ENCODE measurements at regions not wholly inside any gene's neighbourhood (a gene's known extent, or its start where the extent isn't known, plus 50 kb on each side); places are given as distances from the start of the nearest gene placed in this dataset.
"Not testable (repeated sequence)": the region's sequence is repeated elsewhere in the genome, so short reads cannot be mapped to it uniquely, and the experiment has no call there.

DNA sequence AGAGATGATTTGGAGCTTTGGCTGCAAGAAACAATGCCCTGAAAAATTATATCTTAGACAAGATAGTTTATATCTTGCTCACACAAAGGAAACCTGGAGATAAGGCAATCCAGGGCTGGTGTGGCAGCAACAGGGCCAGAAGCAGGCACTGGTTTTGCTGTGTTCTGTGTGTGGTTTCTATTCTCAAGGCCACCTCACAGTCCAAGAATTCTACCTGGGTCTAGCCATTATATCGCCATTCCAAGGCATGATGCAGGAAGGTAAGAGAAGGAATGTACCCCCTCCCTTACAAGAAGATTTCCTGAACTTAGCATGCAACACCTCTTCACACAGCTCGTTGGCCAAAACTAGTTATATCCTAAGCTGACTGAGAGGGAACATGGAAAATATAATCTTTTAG lies 74.5 kb upstream of the MEGF10 start:
- no peak for DNase-seq (ENCODE audit: low spot score)

DNA sequence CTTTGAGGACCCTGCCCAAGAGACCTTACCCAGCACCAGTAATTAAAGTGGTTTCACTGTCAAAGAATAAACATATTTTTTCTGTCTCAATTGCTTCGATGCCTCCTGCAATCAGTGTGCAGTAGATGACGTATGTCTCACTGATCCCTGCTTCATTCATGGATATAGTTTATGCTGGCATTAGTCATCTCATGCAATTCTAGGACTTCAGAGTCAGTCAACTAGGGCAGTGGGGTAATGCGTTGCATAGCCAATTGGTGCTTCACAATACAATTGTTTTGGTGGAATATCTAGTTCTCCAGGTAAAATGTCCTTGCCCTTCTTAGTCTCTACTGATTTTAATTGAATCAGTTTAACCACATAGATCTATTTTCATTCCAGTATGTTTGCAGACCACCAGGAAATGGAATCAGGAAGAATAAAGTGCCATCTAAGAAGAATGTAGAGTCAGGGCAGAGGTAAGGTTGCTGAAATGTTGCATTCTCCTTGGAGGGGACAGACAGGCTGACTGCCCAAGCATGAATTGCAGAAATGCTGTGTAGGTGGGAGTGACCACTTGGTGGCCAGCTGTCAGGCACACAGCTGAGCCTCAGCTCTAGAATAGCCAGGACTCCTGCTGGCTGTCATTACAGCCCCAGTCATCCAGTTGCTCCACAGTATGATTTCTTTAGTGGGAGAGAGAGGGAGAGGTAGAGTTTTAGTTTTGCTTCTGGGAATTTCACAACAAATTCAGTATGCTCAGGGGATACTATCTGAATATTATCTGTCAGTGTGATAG lies 73.5 kb upstream of the MEGF10 start:
- no peak for DNase-seq (ENCODE audit: low spot score)

DNA sequence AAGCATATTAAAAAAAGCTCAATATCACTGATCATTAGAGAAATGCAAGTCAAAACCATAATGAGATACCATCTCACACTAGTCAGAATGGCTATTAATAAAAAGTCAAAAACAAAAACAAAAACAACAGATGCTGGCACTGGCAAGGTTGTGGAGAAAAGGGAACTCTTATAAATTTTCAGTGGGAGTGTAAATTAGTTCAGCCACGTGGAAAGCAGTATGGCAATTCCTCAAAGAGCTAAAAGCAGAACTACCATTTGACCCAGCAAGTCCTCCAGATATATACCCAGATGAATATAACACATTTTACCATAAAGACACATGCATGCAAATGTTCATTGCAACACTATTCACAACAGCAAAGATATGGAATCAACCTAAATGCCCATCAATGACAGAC lies 68.7 kb upstream of the MEGF10 start:
- not testable (repeated sequence) for DNase-seq (ENCODE audit: low spot score)

DNA sequence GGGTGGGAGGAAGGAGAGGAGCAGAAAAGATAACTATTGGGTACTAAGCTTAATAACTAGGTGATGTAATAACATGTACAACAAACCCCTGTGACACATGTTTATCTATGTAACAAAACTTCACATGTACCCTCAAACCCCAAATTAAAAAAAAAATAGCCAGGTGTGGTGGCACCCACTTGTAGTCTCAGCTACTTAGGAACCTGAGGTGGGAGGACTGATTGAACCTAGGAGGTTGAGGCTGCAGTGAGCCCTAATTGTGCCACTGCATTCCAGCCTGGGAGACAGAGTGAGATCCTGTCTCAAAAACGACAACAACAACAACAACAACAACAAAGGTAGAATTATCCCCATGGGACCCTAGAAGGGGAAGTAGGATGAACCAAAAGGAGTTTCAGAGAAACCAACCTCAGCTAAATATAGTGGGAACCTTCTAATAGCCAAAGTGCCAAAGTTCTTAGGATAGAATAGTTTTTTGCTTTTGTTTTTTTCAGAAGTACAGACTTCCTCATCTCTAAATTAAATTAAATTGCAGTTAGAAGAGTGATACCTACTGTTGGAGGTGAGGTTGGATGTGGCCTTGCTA lies 67.9 kb upstream of the MEGF10 start:
- DNase-seq (ENCODE audit: low spot score), result not testable (repeated sequence)

DNA sequence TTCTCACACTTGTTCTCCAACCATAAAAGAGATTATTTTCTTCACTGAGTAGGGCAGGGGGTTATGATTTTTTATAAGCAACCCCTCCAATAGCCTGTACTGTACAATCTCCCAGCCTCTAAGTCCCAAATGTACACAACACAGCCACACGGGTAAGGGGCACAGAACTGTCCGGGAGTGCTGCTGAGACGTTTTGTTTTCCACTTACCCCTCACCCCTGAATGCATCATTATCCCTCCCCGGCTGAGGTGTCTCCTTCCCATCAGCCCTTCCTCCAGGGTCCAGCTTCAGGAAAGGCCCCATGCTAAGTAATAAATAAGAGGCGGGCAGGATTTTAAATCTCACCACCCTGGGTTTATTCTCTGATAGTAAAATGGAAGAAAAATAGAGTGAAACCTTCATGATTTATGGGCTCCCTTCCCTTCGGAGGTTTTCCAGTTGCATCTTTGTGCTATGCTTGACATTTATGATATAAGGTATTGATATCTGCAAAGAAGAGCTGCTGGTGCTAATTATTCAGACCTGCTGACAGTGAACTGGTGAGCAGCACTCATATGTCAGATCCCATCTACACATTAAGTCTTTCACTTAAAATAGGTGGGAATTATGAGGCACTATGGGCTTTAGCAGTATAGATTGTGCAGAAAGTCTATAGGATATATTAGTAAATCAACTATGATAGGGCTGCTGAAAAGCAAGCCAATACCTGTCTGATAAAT lies 67.2 kb upstream of the MEGF10 start:
- DNase-seq (ENCODE audit: low spot score), result no peak

DNA sequence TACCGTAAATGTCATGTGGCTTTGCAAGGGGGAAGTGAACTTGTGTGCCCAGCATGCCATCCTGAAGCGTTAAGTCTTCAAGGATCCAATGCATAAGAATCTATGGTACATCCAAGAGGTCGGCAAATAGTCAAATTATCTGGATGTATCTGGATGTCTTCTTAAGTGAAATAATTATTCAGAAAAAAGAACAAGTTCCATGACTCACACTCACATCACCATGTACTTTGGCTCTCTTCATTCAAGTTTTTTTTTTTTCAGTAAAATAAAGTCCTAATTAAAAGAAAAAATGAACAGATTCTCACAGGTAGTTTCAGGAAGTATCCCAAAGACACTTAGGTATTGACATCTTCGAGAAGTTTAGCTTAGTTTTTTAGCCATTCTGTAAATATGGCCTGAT lies 62.7 kb upstream of the MEGF10 start:
- DNase-seq (ENCODE audit: low spot score), result peak; percentile 8

DNA sequence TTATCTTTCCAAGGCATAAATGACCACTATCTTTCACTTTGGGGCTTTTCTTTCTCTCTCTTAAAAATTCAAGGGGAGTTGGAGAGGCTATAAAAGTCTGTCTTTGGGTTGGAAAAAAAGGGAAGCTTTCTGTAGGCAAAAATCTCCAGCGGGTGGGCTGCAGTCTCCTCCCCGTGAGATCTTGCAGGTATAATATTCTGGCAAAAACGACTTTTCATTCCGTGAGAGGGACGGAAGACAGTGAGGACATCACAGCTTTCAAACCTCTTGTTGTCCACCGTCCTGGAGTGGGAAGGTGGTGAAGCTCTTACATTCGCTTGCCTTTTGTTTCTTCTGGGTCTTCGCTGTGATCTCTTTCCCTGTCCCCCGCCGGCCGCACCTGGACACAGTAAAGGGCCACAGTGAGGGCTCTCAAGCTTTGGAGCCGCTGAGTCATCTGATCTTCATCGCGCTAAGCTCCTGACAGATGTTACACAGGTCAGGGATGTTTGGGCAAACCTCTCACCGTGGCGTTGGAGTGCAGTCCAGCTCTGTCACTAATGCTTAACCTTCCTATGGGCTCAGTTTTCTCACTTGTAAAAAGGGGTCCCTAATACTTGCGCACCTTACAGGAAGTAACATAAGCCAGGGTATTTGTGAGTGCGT lies 61.9 kb upstream of the MEGF10 start:
- no peak for DNase-seq (ENCODE audit: low spot score)

DNA sequence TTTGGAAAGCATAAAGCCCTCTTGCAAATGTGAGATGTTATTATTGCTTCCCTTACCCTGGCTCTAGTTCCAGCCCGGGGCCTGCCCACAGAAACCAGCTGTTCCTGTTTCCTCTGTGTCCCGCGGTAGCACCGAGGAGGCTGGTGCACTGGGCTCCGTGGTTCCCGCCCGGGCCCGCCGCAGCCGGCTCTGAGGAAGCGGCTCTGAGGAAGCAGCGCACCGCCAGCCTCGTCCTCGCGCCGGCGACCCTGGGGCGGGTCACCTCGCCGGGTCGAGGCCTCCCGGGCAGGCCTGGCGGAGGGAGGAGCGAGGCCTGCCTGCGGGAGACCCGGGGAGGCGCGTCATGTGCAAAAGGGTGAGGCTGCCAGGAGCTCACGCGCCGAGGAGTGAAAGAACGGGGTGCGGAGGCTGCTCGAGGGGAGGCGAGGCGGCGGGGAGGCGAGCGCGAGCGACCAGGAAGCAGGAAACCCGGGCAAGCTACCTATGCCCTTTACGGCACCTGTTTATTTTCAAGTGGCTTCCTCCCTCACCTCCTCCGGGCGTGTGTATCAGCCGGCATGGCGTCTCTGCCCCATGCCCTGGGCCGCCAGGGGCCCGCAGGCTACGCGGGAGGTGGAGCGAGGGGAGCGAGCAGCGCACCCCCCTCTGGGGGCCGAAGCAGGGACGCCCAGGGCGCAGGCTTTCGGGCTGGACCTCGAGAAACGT lies 61.3 kb upstream of the MEGF10 start:
- DNase-seq (ENCODE audit: low spot score), result peak; percentile 52

DNA sequence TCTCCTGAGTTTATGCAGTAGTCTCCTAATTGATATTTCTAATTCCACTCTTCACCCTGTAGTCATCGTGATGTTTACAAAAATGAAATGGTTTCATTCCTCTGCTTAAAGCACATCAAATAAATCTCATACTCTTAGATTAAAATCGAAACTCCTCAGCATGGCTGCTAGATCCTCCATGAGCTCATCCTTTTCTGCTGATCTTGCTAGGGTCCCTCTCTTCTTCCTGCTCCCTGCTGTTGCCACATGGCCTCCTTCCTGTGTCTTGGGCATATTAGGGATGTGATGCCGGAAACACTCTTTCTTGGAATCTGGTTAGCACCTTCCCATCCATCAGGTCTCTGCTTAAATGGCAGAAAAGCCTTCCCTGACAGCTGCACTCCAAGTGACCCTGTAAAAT lies 59.5 kb upstream of the MEGF10 start:
- no peak for DNase-seq (ENCODE audit: low spot score)

DNA sequence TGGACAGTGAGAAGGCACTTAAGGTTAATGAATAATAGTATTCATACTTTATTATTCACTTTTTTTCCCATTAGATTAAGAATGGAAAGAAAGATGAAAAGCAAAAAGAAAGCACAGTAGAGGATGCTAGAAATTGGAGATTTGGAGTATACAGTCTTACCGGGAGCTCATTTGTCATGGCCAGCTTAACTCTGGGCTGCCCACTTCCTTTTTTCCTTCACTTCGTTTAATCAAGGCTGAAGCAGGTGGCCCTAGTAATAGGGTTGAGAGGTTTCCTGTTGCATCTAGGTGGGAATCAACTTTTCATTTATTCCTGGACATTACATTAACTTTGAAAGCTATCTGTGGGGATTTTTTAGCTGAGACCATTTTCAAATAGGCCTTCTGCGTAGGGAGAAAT lies 57.0 kb upstream of the MEGF10 start:
- DNase-seq (ENCODE audit: low spot score), result no peak

DNA sequence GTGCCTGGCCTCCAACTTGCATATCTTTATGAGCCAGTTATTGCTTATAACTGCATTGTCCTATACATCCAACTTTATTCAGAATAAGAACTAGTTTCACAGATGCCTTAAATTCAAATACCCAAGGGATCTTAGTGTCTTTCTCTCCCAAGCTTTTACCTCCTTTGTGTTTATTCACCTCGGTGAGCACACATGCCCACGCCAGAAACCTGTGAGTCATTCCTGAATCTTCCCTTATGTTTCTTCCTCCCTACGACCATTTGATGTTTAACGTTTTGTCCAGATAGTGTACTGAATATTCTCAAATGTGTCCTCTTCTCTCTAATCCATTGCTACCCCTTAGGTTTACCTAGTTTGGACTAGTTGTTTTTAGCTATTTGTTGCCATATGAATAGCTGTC lies 55.5 kb upstream of the MEGF10 start:
- DNase-seq (ENCODE audit: low spot score), result no peak

DNA sequence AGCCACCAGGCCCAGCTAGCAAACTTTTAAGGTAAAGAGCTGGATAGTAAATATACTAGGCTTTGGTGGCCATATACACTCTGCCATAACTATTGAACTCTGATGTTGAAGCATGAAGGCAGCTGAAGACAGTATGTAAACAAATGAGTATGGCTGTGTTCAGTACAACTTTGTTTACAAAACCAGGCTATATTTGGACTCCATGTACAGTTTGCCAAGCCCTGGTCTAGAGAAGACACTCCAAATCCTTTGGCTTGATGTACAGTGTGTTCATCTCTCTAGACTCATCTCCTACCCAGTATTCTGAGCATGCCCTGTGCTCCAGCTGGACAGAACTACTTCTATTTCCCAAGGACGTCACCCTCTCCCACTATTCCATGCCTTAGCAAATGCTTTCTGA lies 54.3 kb upstream of the MEGF10 start:
- DNase-seq (ENCODE audit: low spot score), result no peak

All from AG08396 (cell line).